ENCODE measurements at regions not wholly inside any gene's neighbourhood (a gene's known extent, or its start where the extent isn't known, plus 50 kb on each side); places are given as distances from the start of the nearest gene placed in this dataset.
A peak's percentile ranks its signal among the peaks of the same experiment; 100 is the strongest.

DNA sequence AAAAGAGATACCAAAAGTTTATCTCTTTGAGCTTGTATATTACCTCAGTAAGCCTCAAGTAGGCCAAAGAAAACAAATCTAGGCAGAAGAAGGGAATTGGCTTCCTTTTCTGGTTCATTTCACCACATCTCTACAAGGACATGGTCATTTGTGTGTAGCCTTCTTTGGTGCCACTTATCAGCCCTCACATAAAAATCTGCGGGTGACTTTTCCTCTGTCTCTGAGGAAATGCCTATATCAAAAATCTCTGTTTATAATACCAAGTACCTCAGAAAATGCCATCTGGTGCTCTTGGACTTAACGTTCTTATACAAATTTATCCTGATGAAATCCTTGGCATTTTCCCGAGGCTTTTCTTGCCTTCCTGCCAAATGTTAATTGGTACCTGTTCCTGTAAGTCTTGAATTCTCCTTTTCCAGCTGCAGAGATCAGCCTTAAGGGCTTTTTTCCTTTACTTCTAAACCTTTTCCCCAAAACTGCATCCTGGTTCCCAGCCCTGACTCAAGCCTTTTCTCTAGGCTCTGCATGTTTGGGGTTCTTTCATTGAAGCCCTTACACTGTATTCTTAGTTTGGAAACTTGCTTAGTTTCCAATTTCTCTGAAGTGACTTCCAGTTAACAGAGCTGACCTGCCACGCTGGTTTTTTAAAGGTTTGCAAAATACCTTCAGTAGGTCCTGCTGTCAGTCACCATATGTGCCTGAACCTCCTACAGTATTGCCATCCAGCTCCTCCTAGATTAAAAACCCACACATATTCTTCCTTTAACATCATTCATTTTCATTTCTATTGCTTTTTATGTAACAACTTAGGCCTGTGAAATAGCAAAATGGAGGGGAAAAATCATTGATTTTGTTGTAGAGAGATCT is 191.2 kb upstream of the PREP start:
- POLR2A ChIA-PET = no interaction called here
- peaks cover 0 to 12% (median 8%) of the 10 kb centered on the region in 4 donors for H3K4me1 Mint-ChIP-seq
- peaks cover 0 to 12% (median 1%) of the 10 kb centered on the region in 5 donors for H3K27me3 Mint-ChIP-seq

DNA sequence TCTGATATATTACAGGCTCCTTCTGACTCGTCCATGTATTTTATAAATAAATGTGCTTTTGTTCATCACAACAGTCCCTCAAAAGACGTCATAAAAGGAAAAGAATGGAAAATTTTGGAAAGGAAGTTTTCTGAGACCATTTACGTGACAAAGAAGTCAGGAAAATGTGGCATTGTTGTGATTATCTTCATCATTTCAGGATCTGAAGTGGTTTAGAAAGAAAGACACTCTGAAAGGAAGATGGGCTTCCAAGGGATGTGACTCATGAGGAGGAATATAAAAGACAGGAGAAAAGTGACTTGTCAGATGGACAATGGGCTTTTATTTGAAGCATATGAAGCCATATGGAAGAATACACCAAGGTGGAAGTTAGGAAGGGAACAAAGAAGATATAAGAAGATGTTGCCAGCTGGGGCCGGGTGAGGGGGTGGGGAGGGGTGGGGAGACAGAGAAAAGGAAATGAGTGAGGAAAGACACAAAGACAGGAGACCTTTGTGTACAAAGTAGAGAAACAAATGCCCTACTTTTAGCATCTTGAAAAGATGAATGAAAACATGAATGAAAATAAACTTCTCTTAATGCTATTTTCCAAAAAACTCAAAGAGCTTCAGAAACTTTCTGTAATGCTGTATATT is 190.3 kb upstream of the PREP start:
- Mint-ChIP-seq H3K9me3 (no peaks in the 10 kb centered on the region), H3K4me1 (peaks cover 2 to 20% (median 16%) of the 10 kb centered on the region in 4 donors)

More for the DNA sequence above, 191.2 kb upstream of the PREP start:
- peaks cover 0 to 4% (median 0%) of the 10 kb centered on the region in 9 donors for H3K9me3 Mint-ChIP-seq
- ATAC-seq (no peak), DNase-seq (no peak)
- H3K27ac Mint-ChIP-seq = no peak overlapping the region
- peak overlapping the region in 1 of 10 donors; percentile 46 for H3K4me3 Mint-ChIP-seq
- peaks cover 0 to 5% (median 0%) of the 10 kb centered on the region in 3 donors for H3K36me3 Mint-ChIP-seq

DNA sequence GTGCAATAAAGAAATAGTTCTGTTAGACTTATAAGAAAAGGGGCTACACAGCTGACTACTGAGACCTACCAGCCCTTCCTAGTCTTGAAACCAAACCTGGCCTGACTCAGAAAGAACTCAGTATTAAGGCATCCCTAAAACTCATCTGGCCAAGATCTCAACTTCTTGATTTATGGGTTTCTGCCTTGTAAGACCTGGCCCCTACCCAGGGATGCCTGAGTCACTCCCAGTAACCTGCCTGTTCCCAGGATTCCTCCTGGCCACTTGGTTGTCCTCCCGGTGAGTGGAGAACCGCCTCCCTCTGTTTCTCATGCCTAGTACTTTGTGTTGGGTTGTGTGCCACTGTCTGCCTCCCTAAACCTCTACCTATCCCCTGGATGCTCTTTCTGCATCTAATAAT is 189.4 kb upstream of the PREP start:
- Mint-ChIP-seq H3K27me3 (peaks cover 0 to 7% (median 0%) of the 10 kb centered on the region in 5 donors), H3K4me1 (peaks cover 5 to 29% (median 24%) of the 10 kb centered on the region in 4 donors), H3K4me3 (no peak overlapping the region), H3K36me3 (no peaks in the 10 kb centered on the region), H3K9me3 (no peaks in the 10 kb centered on the region), H3K27ac (no peak overlapping the region)
- ATAC-seq = no peak
- no peak for DNase-seq
- POLR2A ChIA-PET = no interaction called here

More for the DNA sequence above, 190.3 kb upstream of the PREP start:
- H3K27ac Mint-ChIP-seq = no peak overlapping the region
- no peaks in the 10 kb centered on the region for H3K36me3 Mint-ChIP-seq
- H3K4me3 Mint-ChIP-seq = no peak overlapping the region
- peaks cover 0 to 7% (median 1%) of the 10 kb centered on the region in 5 donors for H3K27me3 Mint-ChIP-seq
- ATAC-seq = no peak
- POLR2A ChIA-PET = no interaction called here
- no peak for DNase-seq

DNA sequence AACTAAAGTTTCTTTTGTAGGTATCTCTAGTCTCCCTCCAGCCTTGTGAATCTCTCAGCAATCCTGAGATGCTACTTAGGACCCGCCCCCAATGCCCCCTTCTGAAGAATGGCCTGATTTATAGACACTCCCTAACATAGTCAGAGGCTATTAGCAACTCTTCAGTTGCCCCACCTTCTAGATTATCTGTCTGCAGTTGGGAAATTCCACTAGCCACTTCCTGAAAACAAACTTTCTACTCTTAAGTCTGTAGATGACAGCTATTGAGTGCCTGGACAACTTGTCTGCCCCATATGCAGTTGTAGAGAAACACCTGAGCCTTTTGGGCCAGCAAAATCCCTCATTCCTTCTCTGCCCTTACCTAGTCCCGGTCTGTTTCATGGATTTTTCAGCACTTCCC is 188.2 kb upstream of the PREP start:
- peaks cover 0 to 7% (median 0%) of the 10 kb centered on the region in 5 donors for H3K27me3 Mint-ChIP-seq
- DNase-seq = no peak
- H3K9me3 Mint-ChIP-seq = no peaks in the 10 kb centered on the region
- POLR2A ChIA-PET = no interaction called here
- peaks cover 7 to 32% (median 28%) of the 10 kb centered on the region in 4 donors for H3K4me1 Mint-ChIP-seq
- no peaks in the 10 kb centered on the region for H3K36me3 Mint-ChIP-seq
- peak overlapping the region in 1 of 10 donors; percentile 21 for H3K27ac Mint-ChIP-seq
- ATAC-seq = peak in 1 of 2 donors; percentile 48
- peak overlapping the region in 1 of 10 donors; percentile 50 for H3K4me3 Mint-ChIP-seq

DNA sequence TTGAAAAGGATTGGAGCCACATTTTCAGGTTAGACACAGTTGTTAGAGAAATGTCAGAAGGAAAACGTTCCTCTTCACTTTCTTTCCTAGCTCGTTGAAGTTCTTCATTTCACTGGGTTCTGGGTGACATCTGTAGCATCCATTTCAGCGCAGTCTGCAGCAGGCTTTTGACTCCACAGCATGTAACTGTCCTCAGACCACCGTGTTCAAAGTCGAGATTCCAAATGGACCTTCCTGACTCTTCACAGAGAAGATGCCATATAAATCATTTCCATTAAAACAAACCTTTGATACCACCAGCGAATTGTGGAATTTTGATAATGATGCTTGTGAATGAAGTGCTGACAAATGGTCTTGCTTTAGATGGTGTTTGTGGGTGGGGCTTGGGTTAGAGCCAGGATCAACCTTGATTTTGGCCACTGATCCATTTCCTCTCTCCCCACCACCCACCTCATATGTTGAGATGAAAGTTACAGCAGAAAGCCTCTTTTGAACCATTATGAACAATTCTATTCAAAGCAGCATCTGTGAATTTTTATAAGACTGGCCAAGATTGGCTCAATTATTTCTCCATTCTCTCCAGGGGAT is 185.3 kb upstream of the PREP start:
- no peak for DNase-seq
- Mint-ChIP-seq H3K9me3 (no peaks in the 10 kb centered on the region), H3K4me1 (peaks cover 7 to 28% (median 27%) of the 10 kb centered on the region in 4 donors), H3K27ac (peak overlapping the region in 7 of 10 donors; percentile 76 to 94 (median 89)), H3K4me3 (peak overlapping the region in 9 of 10 donors; percentile 65 to 90 (median 84)), H3K36me3 (no peaks in the 10 kb centered on the region), H3K27me3 (peaks cover 0 to 7% (median 0%) of the 10 kb centered on the region in 5 donors)
- POLR2A ChIA-PET = no interaction called here
- peak in 1 of 2 donors; percentile 4 for ATAC-seq

DNA sequence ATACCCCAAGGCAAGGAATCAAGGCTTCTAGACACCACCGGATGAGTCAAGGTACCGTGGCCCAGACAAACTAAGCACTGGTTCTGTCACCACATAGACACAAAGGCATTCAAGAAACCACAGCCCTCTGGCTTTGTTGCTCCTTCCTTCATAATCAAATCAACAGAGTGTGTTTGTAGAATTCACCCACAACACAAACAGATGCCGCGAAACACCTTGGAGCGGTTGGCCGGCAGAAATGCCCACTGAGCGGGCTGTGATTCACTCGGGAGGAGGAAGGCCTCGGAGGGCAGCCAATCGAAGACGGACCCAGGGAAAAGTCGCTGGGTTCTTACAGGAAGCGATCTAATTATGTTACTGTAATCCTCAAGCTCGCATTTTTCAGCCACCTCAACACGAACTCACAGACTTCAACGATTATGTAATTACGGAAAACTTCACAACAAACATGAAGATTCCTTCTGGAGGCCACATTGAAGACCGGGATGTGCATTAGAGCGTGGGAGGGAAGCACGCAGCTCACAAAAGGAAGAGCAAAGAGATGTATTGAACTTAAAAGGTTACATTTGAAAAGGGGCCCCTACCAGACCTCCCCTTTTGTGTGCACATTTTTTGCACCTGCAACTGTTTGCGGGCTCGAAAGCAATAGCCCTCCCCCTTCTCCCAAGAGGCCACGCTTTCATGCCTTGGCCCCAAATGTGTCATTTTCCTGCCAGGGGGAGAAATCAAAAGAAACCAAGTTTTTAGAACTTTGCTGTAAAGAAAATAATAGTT is 184.7 kb upstream of the PREP start:
- peaks cover 0 to 7% (median 0%) of the 10 kb centered on the region in 5 donors for H3K27me3 Mint-ChIP-seq

DNA sequence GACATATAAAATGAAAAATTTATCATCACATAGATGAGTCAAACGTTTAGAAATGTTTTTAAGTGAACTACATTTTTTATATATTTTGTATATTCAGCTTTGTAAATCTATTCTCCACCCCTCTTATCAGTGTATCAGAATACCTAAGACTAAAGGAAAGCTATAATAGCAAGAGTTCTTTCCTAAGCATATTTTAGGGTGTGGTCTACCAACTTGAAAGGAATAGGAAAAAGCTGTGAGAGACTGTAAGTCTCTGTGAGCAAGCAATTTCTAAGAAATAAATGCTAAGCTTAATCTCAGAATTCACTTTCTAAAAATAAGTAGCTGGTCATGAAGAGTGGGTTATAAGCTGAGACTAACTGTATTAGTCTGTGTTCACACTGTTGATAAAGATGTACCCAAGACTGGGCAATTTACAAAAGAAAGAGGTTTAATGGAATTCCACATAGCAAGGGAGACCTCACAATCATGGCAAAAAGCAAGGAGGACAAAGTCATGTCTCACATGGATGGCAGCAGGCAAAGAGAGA is 175.4 kb upstream of the PREP start:
- no peak overlapping the region for H3K27ac Mint-ChIP-seq
- POLR2A ChIA-PET = no interaction called here
- no peak for ATAC-seq
- H3K4me3 Mint-ChIP-seq = no peak overlapping the region
- H3K9me3 Mint-ChIP-seq = no peaks in the 10 kb centered on the region
- no peaks in the 10 kb centered on the region for H3K36me3 Mint-ChIP-seq
- H3K4me1 Mint-ChIP-seq = no peaks in the 10 kb centered on the region
- H3K27me3 Mint-ChIP-seq = peaks cover 9 to 32% (median 17%) of the 10 kb centered on the region in 5 donors
- no peak for DNase-seq

More for the DNA sequence above, 184.7 kb upstream of the PREP start:
- DNase-seq (peak in 3 of 10 donors; percentile 8 to 36 (median 15)), ATAC-seq (peak; percentile 65 to 75)
- Mint-ChIP-seq H3K9me3 (no peaks in the 10 kb centered on the region), H3K4me1 (peaks cover 7 to 28% (median 27%) of the 10 kb centered on the region in 4 donors), H3K4me3 (peak overlapping the region; percentile 65 to 90 (median 82)), H3K27ac (peak overlapping the region; percentile 49 to 94 (median 88)), H3K36me3 (no peaks in the 10 kb centered on the region)
- POLR2A ChIA-PET = no interaction called here

DNA sequence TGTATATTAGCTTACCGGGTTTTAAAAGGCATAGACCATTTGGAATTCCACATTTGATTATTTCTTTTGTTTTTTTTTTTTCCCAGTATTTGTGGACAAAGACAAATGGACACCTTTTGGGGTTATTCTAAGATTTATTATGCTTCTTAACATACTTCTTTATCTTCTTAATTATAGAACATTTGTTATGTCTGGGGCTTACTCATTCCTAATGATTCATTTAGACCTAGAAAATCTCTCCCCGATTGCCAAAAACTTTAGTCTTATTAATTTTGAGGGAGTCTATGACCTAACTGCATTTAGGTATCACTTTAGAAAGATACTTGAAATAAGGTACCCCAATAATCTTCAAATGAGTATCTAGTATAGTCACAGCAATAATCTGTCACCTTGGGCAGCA is 170.7 kb upstream of the PREP start:
- no peaks in the 10 kb centered on the region for H3K4me1 Mint-ChIP-seq
- POLR2A ChIA-PET = no interaction called here

DNA sequence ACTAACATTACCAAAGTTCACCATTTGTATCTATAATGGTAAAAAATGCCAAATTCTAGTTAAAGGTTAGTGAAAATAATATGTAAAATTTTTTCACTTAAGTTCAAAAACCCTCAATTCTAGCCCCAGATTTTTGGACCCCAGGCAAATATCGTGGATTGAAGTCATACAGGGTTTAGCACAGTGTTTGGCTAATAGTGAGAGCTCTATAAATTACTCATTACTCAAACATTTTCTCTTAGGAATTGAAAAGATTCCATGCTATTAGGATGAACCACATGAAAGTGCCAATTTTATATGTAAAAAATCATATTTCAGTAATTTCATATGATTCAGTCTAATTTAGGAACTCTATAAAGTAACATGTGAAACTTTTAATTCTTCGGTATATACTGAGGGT is 170.3 kb upstream of the PREP start:
- no peaks in the 10 kb centered on the region for H3K36me3 Mint-ChIP-seq
- DNase-seq (no peak), ATAC-seq (no peak)
- POLR2A ChIA-PET = no interaction called here
- no peak overlapping the region for H3K4me3 Mint-ChIP-seq
- peaks cover 5 to 26% (median 19%) of the 10 kb centered on the region in 5 donors for H3K27me3 Mint-ChIP-seq
- no peak overlapping the region for H3K27ac Mint-ChIP-seq
- no peaks in the 10 kb centered on the region for H3K4me1 Mint-ChIP-seq
- no peaks in the 10 kb centered on the region for H3K9me3 Mint-ChIP-seq

More for the DNA sequence above, 170.7 kb upstream of the PREP start:
- Mint-ChIP-seq H3K36me3 (no peaks in the 10 kb centered on the region), H3K27ac (no peak overlapping the region), H3K4me3 (no peak overlapping the region), H3K27me3 (peaks cover 5 to 26% (median 19%) of the 10 kb centered on the region in 5 donors), H3K9me3 (no peaks in the 10 kb centered on the region)
- ATAC-seq (no peak), DNase-seq (no peak)

DNA sequence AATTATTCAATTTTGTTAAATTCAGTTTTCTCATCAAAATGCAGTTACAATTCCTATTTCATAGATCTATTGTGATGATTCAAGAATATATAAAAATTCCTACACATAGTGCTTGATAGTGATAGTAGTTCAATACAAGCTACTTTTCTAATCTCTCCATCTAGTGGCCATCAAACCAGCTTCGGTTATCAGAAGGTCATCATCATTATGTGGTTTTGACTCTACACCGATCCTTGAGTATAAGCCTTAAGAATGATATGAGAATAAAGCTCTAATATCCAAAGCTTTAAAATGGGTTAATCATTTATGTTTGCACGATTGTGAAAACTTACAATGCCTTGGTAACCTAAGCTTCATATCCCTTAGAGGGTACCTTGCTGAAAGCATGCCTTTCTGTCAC is 167.5 kb upstream of the PREP start:
- H3K36me3 Mint-ChIP-seq = no peaks in the 10 kb centered on the region
- H3K27me3 Mint-ChIP-seq = peaks cover 4 to 17% (median 8%) of the 10 kb centered on the region in 5 donors
- H3K4me1 Mint-ChIP-seq = no peaks in the 10 kb centered on the region
- ATAC-seq (no peak), DNase-seq (no peak)
- H3K27ac Mint-ChIP-seq = no peak overlapping the region
- no peak overlapping the region for H3K4me3 Mint-ChIP-seq
- POLR2A ChIA-PET = no interaction called here
- no peaks in the 10 kb centered on the region for H3K9me3 Mint-ChIP-seq

DNA sequence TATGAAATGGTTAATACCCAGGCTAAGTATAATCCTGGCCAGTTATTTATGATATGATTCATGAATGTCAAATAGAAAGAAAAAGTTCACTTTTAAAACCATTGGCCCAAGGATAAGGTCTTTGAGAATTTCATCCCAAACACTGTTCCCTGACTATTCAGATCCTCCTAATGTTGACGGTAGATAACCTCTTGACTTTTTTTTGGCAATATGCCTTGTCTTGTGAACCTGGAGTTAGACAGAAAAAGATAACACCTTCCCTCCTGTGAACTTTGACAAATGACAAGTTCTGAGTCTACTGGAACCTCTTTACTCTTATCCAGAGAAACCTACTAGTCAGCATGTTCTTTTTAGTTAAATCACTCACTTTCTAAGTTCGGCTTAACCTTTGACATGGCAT is 166.8 kb upstream of the PREP start:
- H3K27me3 Mint-ChIP-seq = peaks cover 4 to 22% (median 10%) of the 10 kb centered on the region in 5 donors
- H3K9me3 Mint-ChIP-seq = peaks cover 0 to 2% (median 0%) of the 10 kb centered on the region in 9 donors
- POLR2A ChIA-PET = no interaction called here
- no peaks in the 10 kb centered on the region for H3K4me1 Mint-ChIP-seq
- no peak for ATAC-seq
- no peak for DNase-seq
- H3K36me3 Mint-ChIP-seq = no peaks in the 10 kb centered on the region
- no peak overlapping the region for H3K27ac Mint-ChIP-seq
- no peak overlapping the region for H3K4me3 Mint-ChIP-seq

DNA sequence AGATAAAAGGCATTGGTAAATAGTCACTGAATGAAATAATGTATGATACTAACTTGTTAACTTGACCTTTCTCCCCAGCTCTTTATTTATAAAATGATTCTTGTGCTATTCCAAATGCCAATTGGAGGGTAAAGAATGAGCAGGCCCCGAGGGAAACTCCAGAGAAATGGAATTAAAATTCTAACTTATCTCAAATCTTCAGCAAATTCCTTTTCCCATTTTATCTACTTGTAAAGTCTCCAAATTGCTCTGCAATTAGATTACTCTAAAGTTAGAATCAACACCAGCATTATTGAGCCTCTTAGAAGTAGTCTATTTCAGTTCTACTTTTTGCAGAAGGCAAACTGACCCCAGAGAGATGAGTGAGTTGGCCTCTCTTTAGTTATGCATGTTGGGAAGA is 165.9 kb upstream of the PREP start:
- Mint-ChIP-seq H3K9me3 (peaks cover 0 to 2% (median 0%) of the 10 kb centered on the region in 9 donors), H3K27me3 (peaks cover 2 to 28% (median 14%) of the 10 kb centered on the region in 5 donors), H3K4me3 (no peak overlapping the region), H3K27ac (no peak overlapping the region), H3K36me3 (no peaks in the 10 kb centered on the region), H3K4me1 (no peaks in the 10 kb centered on the region)
- POLR2A ChIA-PET = no interaction called here
- ATAC-seq (no peak), DNase-seq (no peak)
